MM.1S (cell line): ENCODE measurements at regions not wholly inside any gene's neighbourhood (a gene's known extent, or its start where the extent isn't known, plus 50 kb on each side); places are given as distances from the start of the nearest gene placed in this dataset.

Source experiments
- CTCF ChIP-seq: fragments of 300-600 bp; sonication (generic); IDR thresholded peaks from 2 replicates; pipeline ENCODE4 v1.5.1; 2016; ENCODE audit warnings: antibody characterized with exemption, low read length, mixed read lengths
- EZH2 ChIP-seq: fragments of 300-600 bp; sonication (generic); optimal IDR thresholded peaks from 2 replicates; pipeline ENCODE3; 2017; ENCODE audit warnings: low read depth, mild to moderate bottlenecking, antibody characterized with exemption, low read length, mixed read lengths
- EZH2phosphoT487 ChIP-seq: fragments of 300-600 bp; sonication (generic); IDR thresholded peaks from 2 replicates; pipeline ENCODE4 v1.6.1; 2018; ENCODE audit warnings: antibody characterized with exemption, low read length

GRCh38 chr14:104432611-104433231, 146.8 kb upstream of the C14orf180 start:
- TF ChIP-seq CTCF, result no peak
- TF ChIP-seq EZH2, result no peak
- no peak for TF ChIP-seq EZH2phosphoT487
